ENCODE measurements at regions not wholly inside any gene's neighbourhood (a gene's known extent, or its start where the extent isn't known, plus 50 kb on each side); places are given as distances from the start of the nearest gene placed in this dataset.

DNA sequence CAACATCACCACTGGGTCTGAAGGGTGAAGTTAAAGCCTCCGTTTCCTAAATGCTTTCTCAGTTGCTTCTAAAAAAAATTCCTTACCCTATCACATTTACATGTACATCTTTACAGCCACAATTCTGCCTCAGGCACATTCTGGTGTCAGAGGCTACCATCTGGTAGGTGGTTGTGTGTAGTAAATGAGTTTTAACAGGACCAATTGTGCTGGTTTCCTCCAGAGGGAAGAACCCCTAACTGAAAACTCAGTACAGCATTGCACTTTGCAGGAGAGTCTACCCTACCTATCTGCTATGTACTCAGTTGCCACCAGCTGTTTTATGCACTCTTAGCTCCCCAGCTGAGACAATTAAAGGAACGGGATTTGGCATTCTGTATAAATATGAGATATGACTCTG lies 1576.5 kb downstream of the PCDH9 start:
- DNase-seq, result no peak

DNA sequence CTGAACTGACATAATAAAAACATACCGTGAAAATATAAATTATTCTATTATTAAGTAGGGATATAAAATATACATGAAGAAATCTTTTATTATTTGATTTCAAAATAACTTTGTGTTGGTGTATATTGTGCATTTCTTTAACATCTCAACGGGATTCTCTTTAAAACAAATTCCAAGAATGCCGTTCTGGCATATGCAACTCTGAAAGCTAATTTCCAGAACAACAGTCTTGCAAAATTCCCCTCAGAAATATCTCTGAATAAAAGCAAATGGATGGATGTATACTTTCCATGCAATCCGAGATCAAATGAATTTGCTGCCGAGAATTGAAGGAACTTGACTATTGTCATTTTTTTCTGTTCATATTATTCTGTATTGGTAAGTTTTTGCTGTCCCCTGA lies 1579.8 kb downstream of the PCDH9 start:
- DNase-seq, result no peak

DNA sequence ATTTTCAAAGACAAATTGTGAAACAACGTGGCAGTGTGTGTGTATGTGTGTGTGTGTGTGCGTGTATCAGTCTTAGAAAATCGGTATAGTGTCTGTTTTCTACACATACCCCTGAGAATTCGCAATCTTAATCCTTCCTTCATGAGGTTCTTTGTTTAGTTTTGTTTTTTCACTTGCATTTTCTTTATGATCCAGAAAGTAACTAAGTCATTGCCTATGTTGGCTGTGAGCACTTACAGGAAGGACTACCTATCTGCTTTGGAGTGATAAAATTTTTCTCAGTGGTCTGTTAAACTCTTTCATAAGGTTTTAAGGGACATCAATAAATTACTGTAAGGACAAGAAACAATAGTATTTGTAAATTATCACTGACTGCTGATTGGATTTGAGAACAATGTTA lies 1587.1 kb downstream of the PCDH9 start:
- DNase-seq, result no peak

DNA sequence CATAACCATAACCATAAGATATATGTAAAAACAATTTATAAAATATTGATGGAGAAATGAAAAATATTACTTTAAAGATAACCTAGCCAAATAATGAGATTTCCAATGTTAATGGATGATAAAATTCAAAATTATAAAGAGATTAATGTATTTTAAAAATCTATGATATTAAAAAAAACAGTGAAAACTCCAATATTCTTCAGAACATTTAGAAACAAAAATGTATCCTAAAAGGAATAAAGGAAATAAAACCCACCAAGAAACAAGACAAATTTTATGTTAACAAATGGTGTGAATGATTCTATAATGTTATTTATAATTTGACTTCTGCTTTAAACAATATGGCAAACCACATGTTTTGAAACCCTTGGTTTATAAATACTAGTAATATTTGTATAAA lies 1587.8 kb downstream of the PCDH9 start:
- no peak for DNase-seq

DNA sequence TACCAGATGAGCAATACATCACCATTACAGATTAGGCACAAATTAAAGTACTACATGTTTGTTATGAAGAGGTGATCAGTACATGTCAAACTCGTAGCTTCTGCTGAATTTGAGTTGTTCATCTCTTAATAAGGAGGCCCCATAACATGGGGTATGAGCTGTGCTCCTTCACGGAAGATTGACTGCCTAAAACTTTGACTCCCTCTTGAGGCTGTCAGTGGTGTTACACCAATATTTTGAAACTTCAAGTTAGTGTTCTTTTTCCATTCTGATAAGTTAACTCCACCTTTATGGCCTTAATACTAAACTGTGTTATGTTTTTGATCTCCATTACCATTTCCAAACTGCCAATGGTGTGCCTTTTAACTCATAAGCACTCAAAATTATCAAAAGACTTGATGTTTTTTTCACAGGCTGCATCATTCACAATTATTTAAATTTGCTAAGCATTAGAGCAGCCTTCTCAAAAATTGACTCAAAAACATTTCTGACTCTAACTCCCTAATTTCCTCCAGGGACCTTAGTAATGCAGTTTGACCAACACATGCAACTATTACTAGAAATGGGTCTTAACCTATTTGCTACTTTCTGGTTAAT lies 1591.5 kb downstream of the PCDH9 start:
- DNase-seq, result no peak

DNA sequence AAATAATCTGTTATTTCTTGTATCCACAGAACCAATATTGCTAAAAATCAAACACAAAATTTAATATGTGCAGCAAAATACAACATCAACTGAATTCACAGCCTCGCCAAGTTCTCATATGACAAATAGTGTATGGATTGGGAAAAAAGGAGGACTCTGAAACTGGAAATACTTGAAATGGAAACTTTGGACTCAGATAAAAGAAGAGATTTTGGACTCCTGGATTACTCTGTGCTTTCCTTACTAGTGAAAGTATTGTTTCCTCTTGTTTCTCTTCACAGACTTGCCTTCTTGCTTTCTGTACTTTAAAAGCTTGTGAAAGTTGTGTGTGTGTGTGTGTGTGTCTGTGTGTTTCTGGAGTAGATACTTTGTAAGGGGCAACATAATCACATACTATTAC lies 1596.3 kb downstream of the PCDH9 start:
- no peak for DNase-seq

DNA sequence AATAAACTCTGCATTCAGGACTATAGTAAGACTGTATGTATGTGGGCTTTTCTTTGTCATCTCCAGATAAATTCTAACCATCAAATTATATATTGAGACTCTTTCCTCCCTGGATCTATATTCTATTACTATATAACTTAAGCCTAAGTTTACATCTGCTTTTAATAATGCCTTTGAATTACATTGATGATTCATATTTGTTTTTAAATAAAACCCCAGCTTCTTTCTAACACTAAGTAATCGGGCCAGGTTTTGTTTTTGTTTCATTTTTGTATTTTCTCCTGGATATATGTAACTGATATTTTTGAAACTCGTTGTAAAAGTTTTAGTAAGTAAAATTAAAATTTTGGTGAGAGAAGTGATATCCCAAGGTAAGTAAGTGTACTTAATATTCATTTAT lies 1599.1 kb downstream of the PCDH9 start:
- DNase-seq, result no peak

DNA sequence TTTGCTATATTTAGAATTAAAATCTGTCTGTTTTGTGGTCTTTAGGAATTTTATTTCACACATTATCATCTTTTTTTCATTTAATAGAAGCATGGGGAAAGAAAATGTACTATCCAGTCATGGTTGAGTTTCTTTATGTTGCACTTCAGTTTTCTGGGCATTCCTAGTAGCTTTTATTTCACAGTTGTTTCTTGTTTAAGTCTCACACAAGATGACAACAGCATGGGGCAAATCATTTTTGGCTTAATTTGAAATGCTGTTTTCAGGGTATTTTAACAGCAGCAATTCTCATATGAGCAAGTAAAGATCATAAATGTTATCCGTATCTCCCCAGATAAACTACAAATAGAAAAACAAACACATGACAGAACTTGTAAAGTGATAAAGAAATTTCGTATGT lies 1600.2 kb downstream of the PCDH9 start:
- DNase-seq, result no peak

DNA sequence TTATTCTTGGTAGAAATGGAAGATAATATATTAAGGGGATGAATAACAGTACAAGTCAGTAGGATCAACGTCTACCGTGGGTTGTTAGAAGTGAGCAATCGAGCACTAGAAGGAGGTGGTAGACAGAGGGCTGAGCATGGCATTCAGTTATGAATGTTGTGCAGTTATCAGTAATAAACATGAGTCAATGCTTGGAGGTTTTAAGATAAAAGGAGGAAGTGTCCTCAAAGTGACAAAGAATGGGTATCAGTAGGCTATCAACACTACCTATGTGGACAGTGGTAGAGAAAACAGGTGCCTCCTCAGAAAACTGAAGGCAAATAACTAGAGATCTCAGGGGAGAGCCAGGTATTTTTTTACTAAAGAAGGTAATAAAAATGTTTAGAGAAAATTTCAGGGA lies 1607.0 kb downstream of the PCDH9 start:
- DNase-seq, result no peak

DNA sequence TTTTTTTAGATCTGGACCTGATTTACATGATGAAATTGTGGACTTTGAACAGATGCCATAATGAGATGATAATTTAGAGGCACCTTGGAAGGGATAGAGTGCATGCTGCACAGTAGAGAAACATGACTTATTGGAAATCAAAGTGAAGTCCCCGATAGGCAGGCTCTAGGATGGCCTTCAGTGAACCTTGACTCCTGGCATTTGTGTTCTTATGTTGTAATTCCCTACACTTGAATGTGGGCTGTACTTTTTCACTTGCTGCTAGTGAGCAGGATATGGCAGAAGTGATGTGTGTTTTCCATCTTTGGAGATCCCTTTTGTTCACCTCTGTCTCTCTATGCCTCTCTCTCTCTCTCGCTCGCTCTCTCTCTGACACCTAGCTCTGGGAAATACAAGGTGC lies 1614.6 kb downstream of the PCDH9 start:
- DNase-seq, result no peak

DNA sequence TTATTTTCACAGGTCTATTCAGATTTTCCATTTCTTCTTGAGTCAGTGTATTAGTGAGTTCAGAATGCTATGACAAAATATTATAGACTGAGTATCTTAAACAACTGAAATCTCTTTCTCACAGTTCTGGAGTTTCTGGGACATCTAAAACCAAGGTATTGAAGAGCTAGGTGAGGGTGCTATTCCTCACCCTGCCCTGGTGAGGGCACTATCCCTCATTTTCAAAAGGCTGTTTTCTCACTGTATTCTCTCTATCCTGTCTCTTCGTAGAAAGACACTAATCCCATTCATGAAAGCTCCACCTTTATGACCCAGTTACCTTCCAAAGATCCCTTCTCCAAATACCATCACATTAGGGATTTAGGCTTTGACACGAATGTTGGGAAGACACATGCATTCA lies 1617.1 kb downstream of the PCDH9 start:
- DNase-seq, result no peak

DNA sequence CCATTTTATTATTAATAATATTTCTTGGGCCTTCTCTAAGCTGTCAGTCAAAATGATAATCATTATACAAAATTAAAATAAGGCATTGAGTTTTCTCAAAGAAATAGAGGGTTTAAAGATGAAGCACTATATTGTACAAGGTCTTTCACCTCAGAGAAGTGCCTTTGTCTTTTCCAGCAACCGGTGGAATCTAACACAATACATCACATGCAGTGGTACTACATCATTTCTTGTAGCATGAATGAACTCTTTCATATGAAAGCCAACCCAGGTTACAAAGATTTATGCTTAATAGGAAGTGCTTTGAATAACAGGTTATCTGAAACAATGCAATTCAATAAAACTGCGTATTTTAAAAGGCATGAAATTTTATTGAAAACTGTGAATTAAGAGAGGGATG lies 1620.8 kb downstream of the PCDH9 start:
- no peak for DNase-seq

DNA sequence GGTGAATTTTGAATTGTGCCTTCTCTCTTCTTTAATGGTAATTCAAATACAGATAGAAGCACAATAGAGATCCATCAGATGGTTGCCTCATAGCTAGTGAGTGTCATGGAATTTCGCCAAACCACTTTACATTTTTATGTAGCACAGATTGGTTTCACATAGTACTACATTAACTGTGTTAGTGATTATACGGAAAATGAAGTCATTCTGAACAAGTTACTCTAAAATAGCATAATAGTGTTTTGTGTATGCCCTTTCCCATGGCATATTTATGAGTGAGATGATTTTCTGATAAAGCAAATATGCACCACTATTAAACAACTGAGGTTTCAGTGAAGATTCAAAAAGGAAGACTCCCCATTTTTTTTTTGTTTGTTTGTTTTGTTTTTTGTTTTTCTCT lies 1623.5 kb downstream of the PCDH9 start:
- no peak for DNase-seq

DNA sequence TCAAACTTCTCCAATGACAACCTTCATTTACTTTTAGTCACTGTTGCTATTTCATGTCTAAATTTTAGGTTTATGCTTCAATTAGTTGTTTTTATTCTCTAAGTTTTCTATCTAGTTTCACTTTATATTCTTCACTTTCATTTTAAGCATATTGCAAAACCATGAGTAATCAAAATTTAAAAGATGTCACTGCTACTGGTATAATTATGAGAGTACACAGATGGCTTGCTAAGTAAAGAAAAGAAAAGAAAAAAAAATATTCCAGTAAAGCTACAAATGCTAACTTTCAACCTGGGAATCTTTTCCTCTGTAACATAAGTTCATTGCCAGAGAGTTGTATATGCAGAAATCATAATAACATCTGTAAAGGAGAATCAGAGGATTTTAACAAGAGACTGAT lies 1624.7 kb downstream of the PCDH9 start:
- DNase-seq, result no peak

DNA sequence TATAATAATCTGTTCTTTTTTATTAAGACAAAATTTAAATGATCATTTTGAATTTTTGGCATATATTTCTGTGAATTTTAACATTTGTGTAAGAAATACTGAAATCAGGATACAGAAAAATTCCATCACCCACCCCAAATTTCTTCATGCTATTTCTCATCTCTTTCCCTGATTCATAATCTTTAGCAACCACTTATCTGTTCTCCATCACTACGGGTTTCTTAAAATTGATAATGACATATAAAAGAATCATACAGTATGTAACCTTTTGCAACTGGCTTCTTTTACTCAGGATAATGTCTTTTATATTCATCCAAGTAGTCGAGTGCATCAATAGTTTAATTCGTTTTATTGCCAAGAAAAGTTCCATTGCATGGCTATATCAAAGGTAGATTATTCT lies 1627.0 kb downstream of the PCDH9 start:
- DNase-seq, result no peak

DNA sequence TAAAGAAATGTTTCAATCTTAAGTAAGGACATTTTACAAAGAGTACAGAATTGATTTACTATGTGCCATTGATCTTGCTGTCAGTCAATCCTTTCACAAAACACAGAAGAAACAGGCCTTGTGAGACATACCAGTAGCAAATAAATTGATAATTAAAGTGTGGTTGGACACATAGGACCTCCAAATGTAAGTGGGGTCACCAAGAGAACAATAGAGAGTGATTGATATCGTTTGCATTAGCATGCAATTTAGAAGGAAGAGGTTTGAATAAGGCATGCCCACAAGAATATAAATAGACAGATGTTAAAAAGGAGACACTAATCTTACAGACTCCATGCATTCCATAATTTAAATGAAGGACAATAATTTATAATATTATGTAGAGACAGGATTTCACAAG lies 1628.3 kb downstream of the PCDH9 start:
- DNase-seq, result no peak

DNA sequence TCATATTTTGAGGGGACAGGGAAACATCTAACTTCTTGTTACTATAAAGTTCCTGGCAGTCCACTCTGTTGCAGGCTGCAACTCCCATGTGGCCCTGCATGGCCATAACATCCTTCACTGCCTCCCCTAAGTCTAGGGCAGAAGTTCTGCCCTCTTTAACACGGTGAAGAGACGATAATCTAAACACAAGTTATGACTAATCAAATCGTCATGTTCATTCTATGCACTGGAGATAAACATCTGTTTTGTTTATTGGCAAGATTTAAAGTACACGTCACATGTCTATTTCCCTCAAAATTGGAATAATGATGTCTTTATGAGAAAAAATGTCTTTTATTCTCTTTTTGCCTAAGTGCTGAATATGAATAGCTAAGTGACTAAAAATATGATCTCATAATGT lies 1629.4 kb downstream of the PCDH9 start:
- no peak for DNase-seq

DNA sequence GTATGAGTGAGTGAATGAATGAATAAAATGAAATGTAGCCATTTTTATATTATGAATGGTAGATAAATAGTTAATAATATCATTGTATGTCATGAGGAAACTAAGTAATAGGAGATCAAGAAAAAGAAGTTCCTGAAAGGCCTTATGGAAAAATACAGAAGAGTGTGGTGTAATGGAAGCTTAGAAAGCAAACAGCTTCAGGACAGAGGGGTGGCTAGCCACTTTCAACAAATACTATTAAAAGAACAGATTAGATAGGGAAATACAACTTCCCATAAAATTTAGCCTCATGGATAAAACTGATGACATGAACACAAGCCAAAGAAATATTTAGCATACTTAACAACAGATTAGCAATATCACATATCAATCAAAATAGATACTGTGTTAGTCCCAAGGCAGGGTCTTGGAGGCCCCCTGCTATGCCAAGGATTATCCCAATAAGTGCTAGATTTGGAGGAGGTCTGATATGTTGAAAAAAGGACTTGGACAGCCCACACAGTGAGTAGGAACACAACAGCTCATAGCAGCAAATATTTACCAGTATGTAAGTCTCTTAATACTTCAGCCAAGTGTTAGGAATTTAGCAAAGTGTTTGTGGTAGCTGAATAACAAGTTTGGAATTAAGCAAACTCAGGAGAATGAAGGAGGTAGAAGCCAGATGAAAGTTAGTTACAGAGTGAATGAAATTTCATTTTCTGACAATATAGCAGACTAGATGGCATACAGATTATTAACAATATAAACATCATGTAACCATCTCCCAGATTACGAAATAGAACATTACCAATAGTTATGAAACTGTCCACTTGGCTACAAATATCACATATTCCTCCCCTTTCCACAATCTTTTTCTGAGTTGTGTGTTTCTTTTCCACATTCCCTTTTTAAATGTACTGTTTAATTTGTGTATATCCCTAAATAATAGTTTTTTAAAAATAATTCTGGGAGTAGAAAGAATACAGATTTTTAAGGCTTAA lies 1632.0 kb downstream of the PCDH9 start:
- DNase-seq, result no peak

DNA sequence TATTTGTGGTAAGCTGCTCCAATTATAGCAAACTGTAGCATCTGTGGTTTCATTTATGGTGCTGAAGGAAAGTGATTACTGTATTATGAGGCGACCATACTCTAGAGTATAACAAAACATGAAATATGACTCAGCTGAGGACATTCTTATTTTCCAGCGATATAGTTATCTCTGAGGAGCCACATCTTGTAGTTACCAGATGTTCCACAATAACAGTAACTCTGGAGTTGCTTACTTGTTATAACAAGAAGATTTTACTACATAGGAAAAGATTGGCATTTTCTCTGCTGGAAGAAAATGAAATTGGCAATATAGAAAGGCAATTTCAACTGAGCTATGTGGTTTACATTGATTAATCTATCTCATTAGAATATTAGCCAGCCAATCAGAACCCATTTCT lies 1634.2 kb downstream of the PCDH9 start:
- DNase-seq, result no peak

DNA sequence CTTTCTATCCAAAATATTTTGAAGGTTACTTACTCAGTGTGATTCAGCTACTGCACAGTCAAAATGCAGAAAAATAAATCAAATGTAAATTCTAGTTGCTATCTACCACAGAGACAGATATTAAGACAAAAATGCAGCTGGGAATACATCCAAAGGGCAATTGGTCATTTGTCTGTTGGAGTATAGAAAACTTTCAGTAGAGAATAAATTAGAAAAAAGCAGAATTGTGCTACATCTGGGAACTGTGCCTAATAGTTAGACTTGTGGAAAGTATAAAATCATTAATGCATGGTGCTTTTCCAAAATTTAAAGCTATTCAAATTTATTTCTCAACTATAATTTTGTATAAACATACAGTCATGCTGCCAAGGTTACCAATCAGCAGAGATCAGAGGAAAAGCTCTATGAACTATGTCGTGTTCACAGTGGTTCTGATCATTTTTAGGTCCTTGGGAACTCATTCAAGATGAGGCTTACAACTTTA lies 1635.8 kb downstream of the PCDH9 start:
- DNase-seq, result no peak

DNA sequence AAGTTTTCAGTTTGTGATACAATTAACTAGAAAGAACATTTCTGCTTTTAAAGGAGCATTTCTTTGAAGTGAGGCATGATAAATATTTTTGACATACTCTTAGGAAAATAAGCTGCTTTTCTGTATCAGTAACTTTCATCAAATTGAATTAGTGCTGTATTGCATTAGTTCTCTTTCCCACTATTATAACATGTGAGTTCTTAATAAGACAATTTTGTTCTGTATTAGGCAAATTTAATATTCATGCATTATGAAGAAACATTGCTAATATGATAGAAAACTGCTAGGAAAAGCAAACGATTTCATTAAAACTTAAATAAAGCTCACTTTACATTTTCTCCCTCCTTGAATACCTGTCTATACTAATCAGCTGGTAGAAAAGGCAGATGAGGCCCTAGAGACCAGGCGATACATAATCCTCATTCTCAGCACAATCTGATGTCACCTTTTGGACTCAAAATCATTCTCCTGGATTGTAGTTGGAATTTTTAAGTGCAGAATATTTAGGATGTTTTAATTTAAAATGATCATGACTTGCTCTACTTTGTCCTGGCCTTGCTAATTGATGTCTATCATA lies 1636.8 kb downstream of the PCDH9 start:
- no peak for DNase-seq

DNA sequence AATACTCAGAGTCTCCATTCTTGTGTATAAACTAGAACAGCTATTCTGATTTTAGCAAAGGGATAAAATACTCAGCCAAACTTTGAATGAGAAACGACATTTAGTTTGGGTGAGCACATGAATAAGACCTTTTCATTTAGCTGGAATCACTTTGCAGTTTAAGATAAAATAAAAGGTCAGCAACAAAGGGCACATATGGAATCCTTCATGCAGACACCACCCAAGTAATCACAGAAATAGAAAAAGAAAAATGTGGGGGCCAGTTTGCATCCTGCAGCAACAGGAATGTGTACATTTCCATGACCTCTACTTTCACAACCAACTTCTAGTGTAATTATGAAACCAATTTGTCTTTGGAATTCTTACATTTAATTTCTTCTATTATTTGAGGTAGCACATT lies 1637.4 kb downstream of the PCDH9 start:
- no peak for DNase-seq

DNA sequence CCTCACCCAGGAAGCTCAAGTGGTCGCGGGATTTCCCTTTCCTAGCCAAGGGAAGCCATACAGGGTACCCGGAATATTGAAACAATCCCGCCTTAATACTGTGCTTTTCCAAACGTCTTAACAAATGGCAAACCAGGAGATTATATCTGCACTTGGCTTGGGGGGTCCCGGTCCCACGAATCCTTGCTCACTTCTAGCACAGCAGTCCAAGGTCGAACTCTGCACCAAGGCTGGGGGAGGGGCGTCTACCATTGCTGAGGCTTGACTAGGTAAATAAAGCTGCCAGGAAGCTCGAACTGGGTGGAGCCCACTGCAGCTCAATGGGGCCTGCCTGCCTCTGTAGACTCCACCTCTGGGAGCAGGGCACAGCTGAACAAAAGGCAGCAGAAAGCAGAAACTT lies 1644.8 kb downstream of the PCDH9 start:
- no peak for DNase-seq

DNA sequence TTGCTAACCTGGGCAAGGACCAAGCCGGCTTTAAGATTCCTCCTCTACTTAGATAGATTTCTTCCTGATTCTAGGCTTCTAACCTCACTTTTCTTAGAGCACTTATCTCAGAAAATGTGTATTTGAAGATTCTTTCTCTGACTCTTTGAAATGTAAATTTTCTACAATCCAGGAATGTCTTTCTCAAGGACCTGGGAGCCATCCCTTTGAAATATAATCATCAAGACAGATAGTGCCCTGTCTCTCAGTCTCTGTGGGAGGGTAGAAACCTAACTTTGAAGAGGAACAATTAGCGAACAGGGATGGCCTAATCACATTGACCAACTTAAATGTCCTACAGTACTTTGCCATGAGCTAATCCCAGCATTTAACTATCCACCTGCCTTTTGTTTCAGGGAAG lies 1646.0 kb downstream of the PCDH9 start:
- DNase-seq, result no peak
